ENCODE measurements at regions not wholly inside any gene's neighbourhood (a gene's known extent, or its start where the extent isn't known, plus 50 kb on each side); places are given as distances from the start of the nearest gene placed in this dataset.

DNA sequence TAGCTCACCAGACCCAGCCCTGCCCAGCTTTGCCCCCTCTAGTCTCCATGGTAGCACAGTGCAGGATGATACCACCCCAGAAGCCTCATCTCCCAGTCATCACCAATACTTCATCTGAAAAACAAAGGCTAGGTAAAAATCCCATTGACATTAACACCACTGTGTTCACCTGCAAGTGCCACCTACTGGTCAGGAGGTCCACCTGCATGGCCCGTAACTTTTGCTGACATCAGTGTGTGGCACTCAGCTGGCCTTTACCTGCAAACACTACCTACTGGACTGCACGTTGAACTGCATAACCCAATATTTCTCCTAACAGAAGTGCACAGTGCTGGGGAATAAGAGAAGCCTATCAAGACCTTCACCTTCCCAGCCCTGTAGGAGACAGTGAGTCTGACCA lies 234.7 kb upstream of the ADGRB3 start:
- DNase-seq, result no peak

DNA sequence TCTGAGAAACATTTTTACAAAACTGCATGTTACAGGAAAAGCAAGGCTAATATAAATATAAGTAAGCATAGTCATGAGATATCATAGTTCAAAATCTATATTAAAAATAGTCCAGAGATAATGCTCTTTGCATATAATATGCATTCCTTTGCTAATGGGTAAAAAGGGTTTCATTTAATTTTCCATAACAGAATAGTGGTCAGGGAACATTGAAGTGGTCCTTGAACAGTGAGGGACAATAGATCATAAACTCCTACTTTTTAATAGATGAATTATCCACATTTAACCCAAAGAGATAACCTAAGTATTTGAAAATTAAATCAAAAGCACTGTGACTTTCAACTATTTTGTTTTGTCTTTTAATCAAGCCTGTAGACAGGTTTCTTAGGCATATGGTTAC lies 243.1 kb upstream of the ADGRB3 start:
- no peak for DNase-seq

DNA sequence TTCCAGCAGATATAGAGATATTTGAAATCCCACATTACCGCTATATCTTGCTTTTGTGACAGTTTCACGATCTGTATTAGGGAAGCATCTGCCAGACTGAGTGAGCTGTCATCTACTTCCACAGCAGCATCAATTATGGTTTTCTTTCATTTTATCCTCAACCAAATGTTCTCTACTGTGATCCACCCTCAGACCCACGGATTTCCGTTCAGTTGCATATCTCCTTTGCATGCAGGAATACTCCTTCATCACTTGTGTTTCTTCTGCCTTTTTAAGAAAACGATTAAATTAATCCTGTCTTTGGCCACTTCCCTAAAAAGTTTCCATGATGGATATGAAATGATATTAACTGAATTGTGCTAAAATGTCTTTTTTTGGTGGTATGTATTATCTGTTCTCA lies 262.1 kb upstream of the ADGRB3 start:
- DNase-seq, result no peak

DNA sequence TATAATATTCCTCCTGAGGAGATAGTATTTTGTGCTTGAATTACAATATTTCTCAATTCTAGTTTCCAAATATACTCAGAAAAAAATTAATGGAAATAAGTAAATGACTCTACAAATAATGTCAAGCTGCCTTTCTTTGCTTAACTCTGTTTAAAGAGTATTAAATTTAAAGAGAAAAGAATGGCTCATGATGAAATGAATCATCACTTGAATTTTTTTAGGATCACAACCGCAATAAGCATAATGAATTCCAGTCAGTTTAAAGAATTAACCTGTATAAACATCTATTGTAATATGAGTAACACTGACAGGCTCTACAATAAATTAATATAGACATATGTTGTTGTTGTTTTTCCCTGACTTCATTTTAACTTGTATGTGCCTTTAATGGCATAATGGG lies 266.2 kb upstream of the ADGRB3 start:
- no peak for DNase-seq

DNA sequence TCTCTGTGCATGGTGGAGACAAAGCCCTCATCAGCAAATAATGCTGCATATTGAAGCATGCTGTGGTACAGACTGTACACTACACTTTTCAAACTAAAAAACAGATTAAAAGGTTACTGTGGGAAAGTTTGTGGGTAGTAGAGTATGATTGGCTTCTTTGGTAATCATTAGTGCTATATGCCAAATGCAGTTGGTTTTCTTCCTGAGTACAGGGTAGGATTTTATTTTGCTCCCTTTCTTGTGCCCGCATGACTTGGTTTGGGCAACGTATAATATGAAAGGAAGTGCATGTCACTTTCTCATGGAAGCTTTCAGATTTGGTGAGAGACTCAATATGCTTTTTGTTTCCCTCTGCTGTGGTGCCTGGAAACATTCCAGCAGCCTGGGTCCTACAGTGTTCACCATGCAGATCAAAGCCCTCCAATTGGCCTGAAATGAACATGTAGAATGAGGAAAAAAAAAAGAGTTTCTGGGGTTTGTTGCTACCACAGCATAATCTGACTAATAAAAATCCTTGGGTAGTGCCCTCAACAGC lies 270.7 kb upstream of the ADGRB3 start:
- DNase-seq, result no peak

DNA sequence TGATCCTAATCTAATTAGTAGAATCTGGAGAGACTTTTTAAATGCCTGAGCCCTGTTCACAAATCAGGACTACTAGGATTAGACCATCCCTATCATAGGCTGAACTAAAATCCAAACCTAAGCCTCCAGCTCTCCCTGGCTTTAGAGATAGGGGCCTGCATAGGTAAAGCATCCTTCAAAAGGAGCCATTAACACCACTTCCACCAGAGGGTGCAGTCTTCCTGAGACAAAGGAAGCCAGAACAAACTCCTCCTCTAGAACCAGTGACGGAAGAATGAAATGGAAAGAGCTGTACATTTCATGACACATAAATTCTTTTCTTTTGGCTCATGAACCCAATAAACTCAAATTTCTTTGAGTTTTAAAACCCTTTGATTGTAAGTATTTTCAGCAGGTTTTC lies 291.2 kb upstream of the ADGRB3 start:
- DNase-seq, result peak in 7 of 51 donors; percentile 2 to 19 (median 5)

DNA sequence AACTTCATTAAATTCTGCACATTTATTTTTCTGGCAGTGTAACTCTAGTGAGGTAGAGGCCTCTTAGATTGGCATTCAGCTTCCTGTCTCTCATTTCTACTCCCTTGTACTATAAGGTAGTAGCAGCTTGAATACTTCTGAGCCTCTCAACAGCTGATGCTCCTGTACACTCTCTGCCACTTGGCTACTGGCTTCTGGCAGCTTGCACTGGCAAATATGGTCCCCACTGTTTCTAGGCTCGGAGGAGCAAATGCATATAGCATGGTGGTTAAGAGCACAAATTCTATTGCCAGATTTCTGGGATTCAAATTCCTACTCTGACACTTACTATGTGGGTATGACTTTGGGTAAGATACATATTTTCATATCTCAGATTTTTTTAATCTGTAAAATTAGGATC lies 292.8 kb upstream of the ADGRB3 start:
- DNase-seq, result no peak

DNA sequence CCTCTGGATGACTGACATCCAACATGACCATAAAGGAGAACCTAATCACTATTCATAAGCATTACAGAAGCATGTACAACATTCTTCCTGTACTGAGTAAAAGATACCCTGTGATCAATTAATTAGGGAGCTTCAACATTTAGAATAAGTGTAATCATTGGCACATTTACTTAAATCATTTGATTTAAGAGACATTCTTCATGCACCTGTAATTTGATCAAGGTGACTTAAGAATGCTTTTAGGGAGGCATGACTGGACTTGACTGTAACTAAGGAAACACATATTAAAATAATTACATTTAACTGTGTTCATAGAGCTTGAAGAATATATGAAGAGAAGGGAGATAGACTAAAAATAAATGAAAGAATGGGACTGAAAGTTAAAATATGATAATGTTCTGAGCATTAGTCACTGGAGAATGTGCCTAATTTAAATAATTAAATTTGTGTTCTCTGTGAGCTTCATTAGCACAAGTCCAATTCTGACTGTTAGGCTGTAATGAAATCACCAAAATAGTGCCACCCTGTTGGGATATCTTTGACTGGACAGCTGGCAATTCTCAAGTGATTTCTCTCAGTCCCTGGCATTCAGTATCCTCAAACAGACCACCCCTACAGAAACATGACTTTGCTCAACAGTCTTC lies 295.5 kb upstream of the ADGRB3 start:
- no peak for DNase-seq

DNA sequence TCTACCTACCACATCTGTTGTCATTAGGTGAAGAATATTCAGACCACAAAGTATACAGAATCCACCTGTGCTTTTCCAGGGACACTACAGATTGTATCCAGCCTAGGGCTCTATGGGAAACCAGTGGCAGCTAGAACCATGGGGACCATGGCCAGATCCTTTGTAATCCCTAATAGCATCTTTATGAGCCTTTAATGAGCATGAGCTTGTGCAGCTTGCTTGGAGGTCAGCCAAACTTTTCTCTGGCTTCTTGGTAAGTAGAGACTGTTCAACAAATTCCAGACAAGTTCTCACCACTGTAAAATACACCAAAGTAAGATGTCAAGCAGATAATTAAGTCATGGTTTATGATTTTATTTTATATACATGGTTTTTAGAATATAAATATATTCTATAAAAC lies 301.6 kb upstream of the ADGRB3 start:
- peak in 1 of 51 donors; percentile 1 for DNase-seq

DNA sequence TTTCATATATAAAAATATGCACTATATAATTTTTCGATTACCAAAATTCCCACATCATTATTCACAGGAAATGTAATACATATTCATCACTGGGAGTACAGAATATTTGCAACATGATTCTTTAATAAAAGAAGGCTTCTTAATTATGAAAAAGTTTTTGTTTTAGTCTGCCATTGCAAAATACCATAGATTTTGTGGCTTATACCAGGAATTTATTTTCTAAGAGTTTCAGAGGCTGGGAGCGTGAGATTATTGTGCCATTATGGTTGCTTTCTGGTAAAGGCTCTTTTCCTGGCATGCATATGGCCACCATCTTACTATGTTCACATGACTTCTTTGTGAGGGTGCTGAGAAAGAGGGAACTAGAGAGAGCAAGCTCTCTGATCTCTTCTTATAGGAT lies 306.9 kb upstream of the ADGRB3 start:
- DNase-seq, result no peak

DNA sequence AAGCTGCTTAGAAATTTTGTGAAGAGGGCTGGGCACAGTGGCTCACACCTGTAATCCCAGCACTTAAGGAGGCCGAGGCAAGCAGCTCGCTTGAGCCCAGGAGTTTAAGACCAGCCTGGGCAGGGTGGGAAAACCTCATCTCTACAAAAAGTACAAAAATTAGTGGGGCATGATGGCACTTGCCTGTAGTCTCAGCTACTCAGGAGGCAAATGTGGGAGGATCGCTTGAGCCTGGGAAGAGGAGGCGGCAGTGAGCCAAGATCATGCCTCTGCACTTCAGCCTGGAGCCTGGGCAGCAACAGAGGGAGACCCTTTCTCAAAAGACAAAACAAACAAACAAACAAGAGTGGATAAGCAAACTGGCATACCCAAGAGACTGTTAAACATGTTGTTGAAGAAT lies 308.3 kb upstream of the ADGRB3 start:
- DNase-seq, result no peak

DNA sequence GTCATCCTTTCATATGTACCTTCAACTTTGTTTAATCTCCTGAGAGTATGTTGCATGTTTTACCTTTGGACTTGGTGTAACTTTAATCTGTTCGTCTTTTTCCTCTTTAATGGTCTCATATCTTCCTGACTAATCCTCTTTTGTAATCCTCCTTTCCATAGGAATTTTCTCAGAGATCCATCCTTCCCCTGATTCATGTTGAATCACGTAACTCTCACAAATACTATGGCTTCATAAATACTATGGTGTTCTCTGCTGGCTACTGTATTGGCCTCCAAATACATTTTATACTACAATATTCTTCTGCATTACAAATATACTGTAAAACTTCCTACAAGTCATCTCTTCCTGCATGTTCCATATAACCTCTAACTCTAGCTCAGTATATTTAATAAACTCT lies 317.7 kb upstream of the ADGRB3 start:
- DNase-seq, result no peak

DNA sequence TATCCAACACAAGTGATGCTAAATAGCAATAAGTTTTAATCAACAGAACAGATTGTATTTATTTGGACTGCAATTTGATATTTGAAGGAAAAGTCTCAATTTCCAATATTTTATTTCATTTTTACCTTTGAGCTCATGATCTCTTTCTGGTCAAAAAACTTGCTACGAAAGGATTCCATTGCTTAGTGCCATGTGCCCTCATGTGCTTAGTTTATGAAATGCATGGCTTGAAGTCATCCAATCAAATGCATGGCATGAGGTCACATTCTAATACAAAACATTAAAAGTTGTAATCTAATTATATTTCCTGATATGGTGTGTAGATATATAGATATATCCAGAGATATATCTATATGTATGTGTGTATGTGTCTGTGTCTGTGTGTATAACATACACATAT lies 321.2 kb upstream of the ADGRB3 start:
- no peak for DNase-seq

DNA sequence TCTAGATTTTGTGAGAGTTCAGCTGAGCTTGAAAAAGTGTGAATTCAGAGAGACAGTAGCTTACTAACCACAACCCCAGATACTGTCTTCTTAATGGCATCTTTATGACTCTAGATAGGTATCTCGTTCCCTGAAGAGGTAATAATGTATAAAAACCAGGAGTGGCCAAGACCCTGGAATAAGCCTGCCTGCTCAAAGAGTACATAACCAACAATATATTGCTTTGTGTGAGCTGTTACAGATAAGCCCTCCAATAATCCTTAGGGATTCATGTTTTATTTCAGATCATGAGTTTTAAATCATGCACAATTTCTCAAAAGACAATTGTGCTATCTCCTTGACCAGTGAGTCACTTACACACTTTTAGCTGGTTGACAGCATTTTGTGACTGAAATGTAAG lies 327.8 kb upstream of the ADGRB3 start:
- no peak for DNase-seq

DNA sequence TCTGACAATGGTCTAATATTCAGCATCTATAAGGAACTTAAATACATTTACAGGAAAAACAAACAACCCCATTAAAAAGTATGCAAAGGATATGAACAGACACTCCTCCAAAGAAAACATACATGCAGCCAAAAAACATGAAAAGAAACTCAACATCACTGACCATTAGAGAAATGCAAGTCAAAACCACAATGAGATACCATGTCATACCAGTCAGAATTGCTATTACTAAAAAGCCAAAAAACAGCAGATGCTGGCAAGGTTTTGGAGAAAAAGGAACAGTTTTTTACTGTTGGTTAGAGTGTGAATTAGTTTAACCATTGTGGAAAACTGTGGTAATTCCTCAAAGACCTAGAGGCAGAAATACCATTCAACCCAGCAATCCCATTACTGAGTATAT lies 339.0 kb upstream of the ADGRB3 start:
- DNase-seq, result no peak

DNA sequence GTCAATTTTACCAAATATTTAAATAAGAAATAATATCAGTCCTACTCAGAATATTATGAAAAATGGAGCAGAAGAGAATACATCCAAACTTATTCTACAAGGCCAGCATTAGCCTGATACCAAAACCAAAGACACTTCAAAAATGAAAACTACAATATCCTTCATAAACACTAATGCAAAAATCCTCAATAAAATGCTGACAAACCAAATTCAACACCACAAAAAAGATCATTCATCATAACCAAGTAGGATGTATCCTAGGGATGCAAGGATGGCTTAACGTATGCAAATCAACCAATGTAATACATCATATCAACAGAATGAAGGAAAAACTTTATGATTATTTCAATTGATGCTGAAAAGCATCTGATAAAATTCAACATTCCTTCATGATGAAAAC lies 352.4 kb upstream of the ADGRB3 start:
- DNase-seq, result no peak

DNA sequence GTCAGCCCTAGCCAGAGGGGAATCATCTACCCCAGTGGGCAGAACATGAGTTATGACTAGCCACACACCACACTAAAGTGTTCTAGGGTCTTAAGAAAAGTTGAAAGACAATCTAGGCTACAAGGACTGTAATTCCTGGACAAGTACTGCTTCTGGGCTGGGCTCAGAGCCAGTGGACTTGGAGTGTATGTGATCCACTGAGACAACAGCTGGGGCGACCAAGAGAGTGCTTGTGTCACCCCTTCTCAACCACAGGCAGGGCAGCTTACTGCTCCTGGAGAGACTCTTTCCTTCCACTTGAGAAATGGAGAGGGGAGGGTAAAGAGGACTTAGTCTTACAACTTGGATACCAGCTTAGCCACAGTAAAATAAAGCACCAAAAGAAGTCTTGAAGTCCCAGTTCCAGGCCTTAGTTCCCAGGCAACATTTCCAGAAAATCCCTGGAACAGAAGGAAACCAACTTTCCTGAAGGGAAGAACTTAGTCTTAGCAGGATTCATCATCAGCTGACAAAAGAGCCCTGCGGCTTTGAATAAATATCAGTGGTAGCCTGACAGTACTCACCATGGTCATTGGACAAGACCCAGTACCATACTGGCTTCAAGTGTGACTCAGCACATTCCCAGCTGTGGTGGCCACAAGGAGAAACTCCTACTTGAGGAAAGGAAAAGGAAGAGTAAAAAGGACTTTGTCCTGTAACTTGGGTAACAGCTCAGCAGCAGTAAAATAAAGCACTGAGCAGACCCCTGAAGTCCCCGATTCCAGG lies 355.1 kb upstream of the ADGRB3 start:
- DNase-seq, result no peak

DNA sequence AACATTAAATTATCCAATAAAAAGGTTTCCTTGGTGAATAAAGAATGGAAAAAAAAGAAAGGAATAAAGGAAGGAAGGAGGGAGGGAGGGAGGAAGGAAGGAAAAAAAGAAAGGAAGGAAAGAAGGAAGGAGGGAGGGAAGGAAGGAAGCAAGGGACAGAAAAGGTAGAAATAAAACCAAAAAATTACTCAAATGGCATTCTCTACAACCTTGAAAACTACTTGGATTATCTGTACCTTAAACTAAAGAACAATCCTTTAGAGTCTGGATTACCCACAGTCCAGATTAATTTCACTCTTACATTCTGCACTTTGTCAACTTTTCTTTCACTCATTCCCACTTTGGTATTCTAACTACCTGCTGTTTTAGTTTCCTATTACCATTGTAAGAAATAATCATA lies 361.8 kb upstream of the ADGRB3 start:
- no peak for DNase-seq

DNA sequence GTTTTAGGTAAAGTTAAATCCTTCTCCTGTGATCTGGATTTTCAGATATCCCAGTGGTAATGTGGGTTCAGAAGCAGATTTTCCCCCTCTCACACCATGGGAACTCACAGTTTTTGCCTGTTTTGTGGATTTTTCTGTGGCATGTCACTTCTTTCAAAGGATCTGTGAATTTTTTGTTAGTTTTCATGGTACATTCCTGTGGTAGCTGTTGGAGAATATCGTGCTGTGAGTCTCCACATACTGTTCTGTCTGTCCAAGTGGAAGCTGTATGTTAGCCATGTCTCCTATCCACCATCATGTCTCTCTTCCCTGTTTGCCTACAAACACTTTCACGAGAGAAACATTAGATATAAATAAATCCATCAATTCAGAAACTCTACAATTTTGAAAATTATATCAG lies 378.7 kb upstream of the ADGRB3 start:
- no peak for DNase-seq

DNA sequence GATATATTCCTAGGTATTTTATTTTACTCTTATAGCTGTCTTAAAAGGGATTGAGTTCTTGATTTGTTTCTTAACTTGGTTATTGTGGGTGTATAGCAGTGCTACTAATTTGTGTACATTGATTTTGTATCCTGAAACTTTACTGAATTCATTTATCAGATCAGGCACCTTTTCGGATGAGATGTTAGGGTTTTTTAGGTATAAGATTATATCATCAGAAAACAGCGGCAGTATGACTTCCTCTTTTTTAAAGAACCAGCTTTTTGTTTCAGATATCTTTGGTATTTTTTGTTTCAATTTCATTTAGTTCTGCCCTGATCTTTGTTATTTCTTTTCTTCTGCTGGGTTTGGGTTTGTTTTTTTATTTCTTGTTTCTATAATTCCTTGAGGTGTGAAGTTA lies 382.4 kb upstream of the ADGRB3 start:
- no peak for DNase-seq

DNA sequence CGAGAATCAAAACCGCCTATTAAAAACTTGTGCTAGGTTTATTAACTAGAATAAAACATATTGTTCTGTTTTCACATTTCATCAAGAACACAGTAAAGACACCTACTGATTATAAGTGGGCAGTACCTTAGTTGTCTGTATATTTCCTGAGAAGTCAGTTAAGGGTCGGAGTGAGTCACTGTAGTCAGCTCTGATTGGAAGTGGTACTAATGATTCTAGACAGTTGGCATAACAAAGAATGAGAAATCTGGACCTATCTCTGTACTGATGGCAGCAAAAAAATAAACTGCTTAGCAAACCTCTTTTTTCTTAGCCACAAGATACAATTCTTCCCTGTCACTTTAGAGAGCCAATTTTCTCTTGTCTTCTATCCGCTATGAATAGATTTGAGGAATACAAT lies 387.3 kb upstream of the ADGRB3 start:
- no peak for DNase-seq

DNA sequence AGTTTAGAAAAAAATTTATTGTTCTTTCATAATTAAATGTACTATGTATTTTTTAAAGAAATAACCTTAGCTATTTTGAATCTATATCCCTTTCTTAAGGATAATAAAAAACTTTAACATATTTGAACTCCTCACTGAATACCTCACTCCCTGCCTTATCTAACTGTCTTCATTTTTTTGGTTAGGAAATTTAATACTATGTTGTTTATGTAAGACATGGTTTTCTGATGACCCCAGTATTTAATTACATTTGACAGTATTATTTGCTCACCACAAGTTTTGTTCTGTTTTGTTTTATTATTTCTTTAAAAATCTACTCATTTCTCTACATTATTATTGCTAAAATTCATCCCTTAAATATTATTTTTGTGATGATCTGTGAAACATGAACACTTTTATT lies 394.4 kb upstream of the ADGRB3 start:
- DNase-seq, result no peak

DNA sequence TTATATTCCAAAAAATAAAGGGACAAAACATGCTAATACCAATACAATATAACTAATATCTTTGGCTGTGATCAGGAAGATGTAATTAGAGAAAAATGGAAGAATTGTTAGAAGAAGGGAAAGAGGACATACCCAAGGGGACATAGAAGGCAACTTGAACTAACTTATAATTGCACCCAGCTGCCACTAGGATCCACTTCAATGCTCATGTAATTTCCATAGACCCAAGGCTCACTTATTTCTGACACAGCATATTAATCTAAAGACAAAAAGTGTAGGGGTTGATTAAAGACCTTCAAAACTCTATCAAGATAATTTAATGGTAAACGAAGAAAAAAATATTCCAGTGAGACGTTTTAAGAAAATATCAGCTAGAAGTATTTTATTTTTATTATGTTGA lies 396.0 kb upstream of the ADGRB3 start:
- DNase-seq, result no peak
